Type B pancreatic cell (in vitro differentiated cells): ENCODE measurements at regions not wholly inside any gene's neighbourhood (a gene's known extent, or its start where the extent isn't known, plus 50 kb on each side); places are given as distances from the start of the nearest gene placed in this dataset.

Source experiments
- DNase-seq: peaks from one replicate; pipeline ENCODE4 v3.0.0; 2021; ENCODE audit warnings: mixed read lengths; ENCODE audit not compliant: unreplicated experiment; ENCODE audit errors: extremely low spot score
- H3K27ac Mint-ChIP-seq: 2 replicates; pipeline ENCODE4 v1.8.0; 2021; ENCODE audit warnings: mild to moderate bottlenecking, mixed read lengths
- H3K27me3 Mint-ChIP-seq: 2 replicates; pipeline ENCODE4 v1.8.0; 2021; ENCODE audit warnings: mixed read lengths
- H3K36me3 Mint-ChIP-seq: 2 replicates; pipeline ENCODE4 v1.8.0; 2021; ENCODE audit warnings: mixed read lengths
- H3K4me1 Mint-ChIP-seq: one replicate; pipeline ENCODE4 v1.8.0; 2021; ENCODE audit warnings: mixed read lengths; ENCODE audit not compliant: unreplicated experiment
- H3K4me3 Mint-ChIP-seq: 2 replicates; pipeline ENCODE4 v1.8.0; 2021; ENCODE audit warnings: mild to moderate bottlenecking, mixed read lengths
- H3K9me3 Mint-ChIP-seq: 2 replicates; pipeline ENCODE4 v1.8.0; 2021; ENCODE audit warnings: mixed read lengths
- TF ChIP-seq, protein P1 (sequence below): fragments of 200-600 bp; sonication (generic); conservative IDR thresholded peaks from 2 replicates; pipeline ENCODE4 v1.5.0; 2021; ENCODE audit warnings: antibody characterized with exemption, mild to moderate bottlenecking

- Mint-ChIP-seq H3K4me1 (no peaks in the 10 kb centered on the region), H3K9me3 (no peaks in the 10 kb centered on the region), H3K36me3 (no peaks in the 10 kb centered on the region), H3K4me3 (no peak overlapping the region), H3K27me3 (no peaks in the 10 kb centered on the region), H3K27ac (no peak overlapping the region)
- TF ChIP-seq, protein P1, sequence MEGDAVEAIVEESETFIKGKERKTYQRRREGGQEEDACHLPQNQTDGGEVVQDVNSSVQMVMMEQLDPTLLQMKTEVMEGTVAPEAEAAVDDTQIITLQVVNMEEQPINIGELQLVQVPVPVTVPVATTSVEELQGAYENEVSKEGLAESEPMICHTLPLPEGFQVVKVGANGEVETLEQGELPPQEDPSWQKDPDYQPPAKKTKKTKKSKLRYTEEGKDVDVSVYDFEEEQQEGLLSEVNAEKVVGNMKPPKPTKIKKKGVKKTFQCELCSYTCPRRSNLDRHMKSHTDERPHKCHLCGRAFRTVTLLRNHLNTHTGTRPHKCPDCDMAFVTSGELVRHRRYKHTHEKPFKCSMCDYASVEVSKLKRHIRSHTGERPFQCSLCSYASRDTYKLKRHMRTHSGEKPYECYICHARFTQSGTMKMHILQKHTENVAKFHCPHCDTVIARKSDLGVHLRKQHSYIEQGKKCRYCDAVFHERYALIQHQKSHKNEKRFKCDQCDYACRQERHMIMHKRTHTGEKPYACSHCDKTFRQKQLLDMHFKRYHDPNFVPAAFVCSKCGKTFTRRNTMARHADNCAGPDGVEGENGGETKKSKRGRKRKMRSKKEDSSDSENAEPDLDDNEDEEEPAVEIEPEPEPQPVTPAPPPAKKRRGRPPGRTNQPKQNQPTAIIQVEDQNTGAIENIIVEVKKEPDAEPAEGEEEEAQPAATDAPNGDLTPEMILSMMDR = no peak
- DNase-seq = no peak
Measured at GRCh38 chr13:64075543-64076271, 2660.1 kb upstream of the PCDH20 start.

GRCh38 chr13:64074971-64075474 lies 2659.4 kb upstream of the PCDH20 start:
- Mint-ChIP-seq H3K9me3 (no peaks in the 10 kb centered on the region), H3K27ac (no peak overlapping the region), H3K27me3 (no peaks in the 10 kb centered on the region), H3K4me1 (no peaks in the 10 kb centered on the region), H3K4me3 (no peak overlapping the region), H3K36me3 (no peaks in the 10 kb centered on the region)
- TF ChIP-seq, protein P1 = no peak
- no peak for DNase-seq

DNA sequence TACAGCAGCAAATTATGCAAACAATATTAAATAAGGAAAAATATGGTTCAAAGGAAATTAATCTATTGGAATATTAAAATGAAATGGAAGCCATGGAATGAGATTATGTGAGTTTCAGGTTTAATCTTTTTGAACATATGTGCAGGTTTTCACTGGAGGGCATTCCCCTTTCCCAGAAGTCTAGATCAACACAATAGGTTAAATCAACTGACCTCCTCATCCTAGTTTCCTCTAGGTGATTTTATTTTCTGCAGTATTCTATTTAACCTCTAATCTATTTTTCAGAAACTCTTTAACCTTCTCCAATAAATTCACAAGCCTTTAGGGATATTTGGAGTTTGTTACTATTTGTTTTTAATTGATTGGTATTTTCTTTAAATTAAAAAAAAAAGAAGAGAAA lies 2657.6 kb upstream of the PCDH20 start:
- no peaks in the 10 kb centered on the region for H3K4me1 Mint-ChIP-seq
- no peak overlapping the region for H3K4me3 Mint-ChIP-seq
- no peaks in the 10 kb centered on the region for H3K9me3 Mint-ChIP-seq
- H3K27me3 Mint-ChIP-seq = no peaks in the 10 kb centered on the region
- no peak overlapping the region for H3K27ac Mint-ChIP-seq
- no peaks in the 10 kb centered on the region for H3K36me3 Mint-ChIP-seq
- TF ChIP-seq, protein P1 = no peak
- DNase-seq = no peak

DNA sequence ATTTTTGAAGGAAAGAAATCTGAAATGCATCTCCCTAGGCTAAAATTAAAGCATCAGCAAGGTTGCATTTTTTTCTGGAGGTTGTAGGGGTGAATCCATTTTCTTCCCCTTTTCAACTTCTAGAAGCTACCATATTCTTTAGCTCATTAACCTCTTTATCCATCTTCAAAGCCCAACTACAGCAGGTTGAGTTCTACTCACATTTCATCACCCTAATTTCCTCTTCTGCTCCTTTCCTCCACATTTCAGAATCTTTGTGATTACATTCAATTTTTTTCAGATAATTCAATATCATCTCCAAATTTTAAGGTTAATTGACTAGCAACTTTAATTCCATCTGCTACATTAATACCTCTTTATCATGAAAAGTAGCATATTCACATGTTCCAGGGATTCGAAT lies 2655.7 kb upstream of the PCDH20 start:
- no peaks in the 10 kb centered on the region for H3K9me3 Mint-ChIP-seq
- no peak for DNase-seq
- TF ChIP-seq, protein P1 = no peak
- H3K4me3 Mint-ChIP-seq = no peak overlapping the region
- no peaks in the 10 kb centered on the region for H3K4me1 Mint-ChIP-seq
- H3K27ac Mint-ChIP-seq = no peak overlapping the region
- H3K36me3 Mint-ChIP-seq = no peaks in the 10 kb centered on the region
- no peaks in the 10 kb centered on the region for H3K27me3 Mint-ChIP-seq

GRCh38 chr13:64069892-64070291 lies 2654.2 kb upstream of the PCDH20 start:
- H3K36me3 Mint-ChIP-seq = no peaks in the 10 kb centered on the region
- H3K4me3 Mint-ChIP-seq = no peak overlapping the region
- no peak overlapping the region for H3K27ac Mint-ChIP-seq
- H3K9me3 Mint-ChIP-seq = no peaks in the 10 kb centered on the region
- TF ChIP-seq, protein P1 = no peak
- DNase-seq = no peak
- no peaks in the 10 kb centered on the region for H3K27me3 Mint-ChIP-seq
- H3K4me1 Mint-ChIP-seq = no peaks in the 10 kb centered on the region
